ENCODE measurements at regions not wholly inside any gene's neighbourhood (a gene's known extent, or its start where the extent isn't known, plus 50 kb on each side); places are given as distances from the start of the nearest gene placed in this dataset.

GRCh38 chr11:80327956-80328614 lies 887.3 kb upstream of the TENM4 start:
- no peak for TF ChIP-seq POLR2A (IDR thresholded peaks at IDR 0.05)
- TF ChIP-seq, protein P1, sequence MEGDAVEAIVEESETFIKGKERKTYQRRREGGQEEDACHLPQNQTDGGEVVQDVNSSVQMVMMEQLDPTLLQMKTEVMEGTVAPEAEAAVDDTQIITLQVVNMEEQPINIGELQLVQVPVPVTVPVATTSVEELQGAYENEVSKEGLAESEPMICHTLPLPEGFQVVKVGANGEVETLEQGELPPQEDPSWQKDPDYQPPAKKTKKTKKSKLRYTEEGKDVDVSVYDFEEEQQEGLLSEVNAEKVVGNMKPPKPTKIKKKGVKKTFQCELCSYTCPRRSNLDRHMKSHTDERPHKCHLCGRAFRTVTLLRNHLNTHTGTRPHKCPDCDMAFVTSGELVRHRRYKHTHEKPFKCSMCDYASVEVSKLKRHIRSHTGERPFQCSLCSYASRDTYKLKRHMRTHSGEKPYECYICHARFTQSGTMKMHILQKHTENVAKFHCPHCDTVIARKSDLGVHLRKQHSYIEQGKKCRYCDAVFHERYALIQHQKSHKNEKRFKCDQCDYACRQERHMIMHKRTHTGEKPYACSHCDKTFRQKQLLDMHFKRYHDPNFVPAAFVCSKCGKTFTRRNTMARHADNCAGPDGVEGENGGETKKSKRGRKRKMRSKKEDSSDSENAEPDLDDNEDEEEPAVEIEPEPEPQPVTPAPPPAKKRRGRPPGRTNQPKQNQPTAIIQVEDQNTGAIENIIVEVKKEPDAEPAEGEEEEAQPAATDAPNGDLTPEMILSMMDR (IDR thresholded peaks at IDR 0.05) = no peak
- DNase-seq (no peak), ATAC-seq (no peak)
- H3K36me3 ChIP-seq = no peaks in the 10 kb centered on the region
- no peaks in the 10 kb centered on the region for H3K27me3 ChIP-seq
- no peak overlapping the region for H3K27ac ChIP-seq
- no peaks in the 10 kb centered on the region for H3K4me1 ChIP-seq
- intact Hi-C loops (cut with DNase I) = no loop called here
- WGBS, 4 donors = 69 to 72% (median 71%) methylated on average over 4 of the region's 4 CpGs
- H3K4me3 ChIP-seq = no peak overlapping the region
- no peaks in the 10 kb centered on the region for H3K9me3 ChIP-seq

DNA sequence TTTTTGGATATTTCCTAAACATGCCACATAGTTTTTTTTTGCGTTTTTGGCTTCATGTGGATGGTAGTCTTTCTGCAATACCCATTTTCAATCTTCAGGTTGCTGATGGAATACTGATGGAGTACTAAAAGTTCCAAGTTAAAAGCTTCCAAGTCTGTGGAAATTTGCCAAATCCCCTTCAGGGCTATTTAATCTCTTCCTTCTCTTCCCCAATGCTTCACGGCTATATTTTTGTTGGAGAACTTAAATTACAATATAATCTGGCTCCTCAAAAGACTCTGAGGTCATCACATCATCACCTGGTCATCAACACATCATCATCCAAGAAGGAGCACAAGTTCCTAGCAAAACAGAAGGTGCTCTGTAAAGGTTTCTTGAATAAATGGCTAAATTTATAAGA lies 881.0 kb upstream of the TENM4 start:
- WGBS, 4 donors = 53 to 55% (median 55%) methylated on average over 2 of the region's 2 CpGs
- no peak overlapping the region for H3K27ac ChIP-seq
- H3K27me3 ChIP-seq = no peaks in the 10 kb centered on the region
- H3K4me1 ChIP-seq = no peaks in the 10 kb centered on the region
- no peaks in the 10 kb centered on the region for H3K36me3 ChIP-seq
- no peak for DNase-seq
- ATAC-seq = no peak
- H3K9me3 ChIP-seq = no peaks in the 10 kb centered on the region
- intact Hi-C loops (cut with DNase I) = no loop called here
- TF ChIP-seq POLR2A (IDR thresholded peaks at IDR 0.05) = no peak
- TF ChIP-seq, protein P1 (IDR thresholded peaks at IDR 0.05) = no peak
- no peak overlapping the region for H3K4me3 ChIP-seq

GRCh38 chr11:80320765-80321164 lies 879.9 kb upstream of the TENM4 start:
- Histone ChIP-seq H3K27ac (no peak overlapping the region), H3K9me3 (no peaks in the 10 kb centered on the region), H3K4me1 (no peaks in the 10 kb centered on the region), H3K36me3 (no peaks in the 10 kb centered on the region), H3K27me3 (no peaks in the 10 kb centered on the region), H3K4me3 (no peak overlapping the region)
- no peak for TF ChIP-seq POLR2A (IDR thresholded peaks at IDR 0.05)
- TF ChIP-seq, protein P1 (IDR thresholded peaks at IDR 0.05) = no peak
- intact Hi-C loops (cut with DNase I) = no loop called here
- ATAC-seq = no peak
- 80 to 87% (median 82%) methylated on average over 4 of the region's 4 CpGs for WGBS, 4 donors
- DNase-seq = no peak

DNA sequence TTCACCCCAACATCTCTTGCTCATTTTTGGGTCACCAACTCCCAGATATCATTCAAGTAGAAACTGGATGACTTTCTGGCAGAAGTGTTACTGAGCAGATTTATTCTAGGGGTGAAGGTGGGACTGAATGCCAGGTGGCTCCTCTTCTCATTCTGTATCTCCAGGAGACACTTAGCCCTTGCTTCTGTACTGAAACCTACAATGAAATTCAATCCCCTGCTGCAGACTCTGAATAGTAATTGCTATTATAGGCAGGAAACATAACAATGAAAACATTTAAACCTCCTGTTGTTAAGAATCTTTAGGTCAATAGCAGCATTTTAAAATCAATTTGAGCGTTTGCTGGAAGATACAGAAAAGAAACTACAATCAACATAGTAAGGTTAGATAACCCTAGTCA lies 879.4 kb upstream of the TENM4 start:
- TF ChIP-seq POLR2A (IDR thresholded peaks at IDR 0.05) = no peak
- TF ChIP-seq, protein P1 (IDR thresholded peaks at IDR 0.05) = no peak
- H3K27me3 ChIP-seq = no peaks in the 10 kb centered on the region
- WGBS, 4 donors = 72 to 83% (median 76%) methylated on average over 1 of the region's 1 CpG
- H3K27ac ChIP-seq = no peak overlapping the region
- H3K36me3 ChIP-seq = no peaks in the 10 kb centered on the region
- intact Hi-C loops (cut with DNase I) = no loop called here
- no peaks in the 10 kb centered on the region for H3K9me3 ChIP-seq
- no peak overlapping the region for H3K4me3 ChIP-seq
- H3K4me1 ChIP-seq = no peaks in the 10 kb centered on the region
- DNase-seq (no peak), ATAC-seq (no peak)

All from heart left ventricle (tissue), 16 donors.